ENCODE measurements at regions not wholly inside any gene's neighbourhood (a gene's known extent, or its start where the extent isn't known, plus 50 kb on each side); places are given as distances from the start of the nearest gene placed in this dataset.

DNA sequence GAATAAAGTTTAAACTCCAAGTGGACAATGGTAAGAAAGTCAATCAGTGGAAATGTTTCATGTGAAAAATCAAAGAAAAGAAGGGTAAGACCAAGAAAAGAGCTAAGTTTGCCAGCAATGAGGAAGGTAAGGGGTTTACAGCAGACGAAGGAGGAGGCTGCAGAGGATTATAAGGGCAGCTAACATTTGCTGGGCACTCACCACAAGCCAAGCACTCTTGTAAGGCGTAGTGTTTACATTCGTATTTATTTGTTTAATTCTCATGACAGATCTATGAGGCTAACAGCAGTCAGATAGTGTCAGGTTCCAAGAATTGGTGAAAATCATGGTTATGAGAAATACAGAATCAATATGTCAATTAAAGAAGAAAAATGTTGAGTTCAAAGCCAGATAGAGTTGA lies 75.2 kb upstream of the NGF start:
- DNase-seq (ENCODE audit: low read depth), result no peak

DNA sequence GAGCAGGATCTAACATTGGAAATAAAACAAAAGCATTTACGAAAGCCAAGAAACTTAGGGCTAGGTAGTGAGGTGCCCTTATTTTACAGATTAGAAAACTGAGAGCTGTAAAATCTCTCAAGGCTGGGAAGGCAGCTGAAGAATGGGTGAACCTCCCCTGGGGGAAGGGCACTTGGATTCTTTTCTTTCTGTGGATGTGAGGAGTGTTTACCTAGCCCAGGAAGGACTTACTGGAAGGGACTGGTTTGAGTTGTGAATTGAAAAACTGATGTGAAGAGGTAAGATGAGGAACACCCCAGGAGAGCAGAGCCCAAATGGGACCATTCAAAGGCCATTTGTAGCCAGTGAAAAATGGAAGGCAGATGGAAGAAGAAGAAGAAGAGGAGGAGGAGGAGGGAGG lies 74.7 kb upstream of the NGF start:
- no peak for DNase-seq (ENCODE audit: low read depth)

DNA sequence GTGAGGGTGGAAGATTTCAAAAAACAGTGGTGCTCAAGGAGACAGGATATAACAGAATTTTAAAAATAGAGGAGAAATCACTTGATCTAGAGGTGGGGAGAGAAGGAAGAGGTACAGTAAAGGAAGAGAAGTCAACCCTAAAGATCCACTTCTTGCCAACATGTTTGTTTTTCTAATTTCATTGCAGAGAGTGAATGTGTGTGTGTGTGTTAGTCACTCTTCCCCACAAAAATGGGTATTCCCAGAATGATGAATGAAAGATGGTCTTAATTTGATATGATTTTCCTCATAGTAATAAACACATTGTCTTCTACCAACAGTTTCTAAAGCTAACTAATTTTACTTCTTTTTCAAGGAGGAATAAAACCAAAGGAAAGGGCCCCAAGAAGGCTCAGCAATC lies 74.2 kb upstream of the NGF start:
- no peak for DNase-seq (ENCODE audit: low read depth)

DNA sequence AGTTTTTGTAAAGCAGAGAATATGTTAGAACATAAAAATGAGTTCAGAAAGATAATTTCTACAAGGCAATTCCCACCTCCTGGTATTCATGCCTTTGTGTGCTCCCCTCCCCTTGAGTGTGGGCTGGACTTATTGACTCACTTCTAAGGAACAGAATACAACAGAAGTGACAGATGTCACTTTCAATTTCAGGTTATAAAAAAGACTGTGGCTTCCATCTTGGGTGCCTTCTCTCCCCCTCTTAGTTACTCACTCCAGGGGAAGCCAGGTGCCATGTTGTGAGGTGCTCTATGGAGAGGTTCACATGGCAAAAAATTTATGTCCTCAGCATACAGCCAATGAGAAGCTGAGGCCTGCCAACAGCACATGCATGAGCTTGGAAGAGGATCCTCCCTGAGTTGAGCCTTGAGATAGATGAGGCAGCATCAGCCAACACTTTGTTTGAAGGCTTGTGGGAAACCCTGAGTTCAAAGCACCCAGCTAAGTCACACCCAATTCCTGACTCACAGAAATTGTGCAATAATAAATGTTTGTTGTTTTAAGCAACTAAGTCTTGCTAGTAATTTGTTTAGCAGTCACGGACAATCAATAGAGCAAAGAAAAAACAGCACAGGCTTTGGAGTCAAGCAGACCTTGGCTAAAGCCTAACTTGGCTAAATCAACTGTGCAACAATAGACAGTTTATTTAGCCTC lies 73.5 kb upstream of the NGF start:
- DNase-seq (ENCODE audit: low read depth), result no peak

DNA sequence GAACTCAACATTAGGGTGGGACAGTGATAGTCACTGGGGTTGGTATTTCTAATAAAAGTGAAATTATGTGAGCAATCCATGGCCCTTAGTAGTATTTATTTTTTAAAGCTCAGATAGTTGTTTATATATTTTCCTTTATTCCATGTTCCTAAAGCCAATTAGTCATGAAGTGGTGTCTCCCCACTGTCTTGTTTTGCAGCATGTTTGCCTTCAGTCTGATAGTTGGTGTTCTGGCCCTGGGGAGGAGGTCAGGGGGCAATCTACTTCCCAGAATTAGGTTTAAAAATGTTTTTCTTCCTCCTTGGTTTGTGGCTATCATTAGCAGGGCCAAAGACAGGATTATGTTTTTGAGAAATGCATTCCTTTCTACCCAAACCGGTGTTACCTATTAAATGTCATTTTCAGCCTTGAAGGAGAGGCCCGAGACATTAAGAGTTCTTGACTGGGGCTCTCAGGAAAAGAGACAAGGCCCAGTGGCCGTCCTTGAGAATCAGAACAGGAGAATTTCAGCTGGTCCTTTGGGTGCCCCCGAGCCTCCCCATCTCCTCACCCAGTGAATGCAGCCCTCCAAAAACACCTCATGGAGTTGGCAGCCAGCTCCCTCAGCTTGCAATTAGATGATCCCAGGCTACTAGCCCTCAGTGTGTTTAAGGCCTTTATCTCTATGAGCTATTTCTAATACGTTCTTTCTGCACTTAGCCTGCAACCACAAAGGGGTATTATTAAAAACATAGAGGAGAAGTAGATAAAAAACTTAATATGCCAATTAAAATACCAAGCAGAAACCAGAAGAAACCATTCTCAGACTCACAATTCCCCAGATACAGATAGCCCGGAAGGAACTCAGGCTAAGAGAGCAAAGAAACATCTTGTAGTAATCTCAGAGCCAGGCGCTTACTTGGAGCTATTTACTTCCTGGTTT lies 71.3 kb upstream of the NGF start:
- no peak for DNase-seq (ENCODE audit: low read depth)

DNA sequence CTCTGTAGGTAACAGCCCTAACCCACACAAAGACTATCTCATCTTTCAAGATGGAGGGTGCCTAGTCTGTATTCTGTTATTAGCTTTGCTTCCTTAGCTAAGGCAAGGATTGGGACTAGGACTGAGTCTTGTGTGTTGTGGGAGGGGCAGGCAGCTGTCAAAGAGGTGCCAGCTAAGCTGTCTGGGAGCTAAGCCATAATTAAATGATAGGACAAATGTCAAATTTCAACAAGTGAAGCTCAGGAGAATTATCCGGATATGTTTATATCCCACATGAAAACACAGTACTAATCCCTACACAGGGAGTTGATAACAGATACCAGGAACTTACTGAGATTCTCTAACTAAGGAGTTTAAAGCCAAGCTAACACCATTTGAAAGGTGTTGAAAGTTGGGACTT lies 70.5 kb upstream of the NGF start:
- DNase-seq (ENCODE audit: low read depth), result no peak

DNA sequence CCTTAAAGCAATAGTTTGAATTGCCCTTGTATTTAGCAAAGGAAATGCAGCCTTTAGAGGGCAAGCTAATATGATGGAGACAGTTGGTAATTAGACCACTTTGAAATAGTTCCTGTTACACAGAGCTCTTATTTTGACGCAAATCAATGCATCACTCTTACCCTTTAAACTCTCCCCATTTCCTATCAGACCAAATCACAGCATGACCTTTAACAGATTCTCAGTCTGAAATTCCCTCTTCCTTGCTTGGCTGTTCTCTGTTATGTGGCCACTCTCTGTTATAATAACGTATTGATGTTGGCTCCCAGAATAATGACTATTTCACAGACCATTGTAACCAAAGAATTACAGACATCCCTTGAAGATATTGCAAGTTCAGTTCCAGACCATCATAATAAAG lies 66.9 kb upstream of the NGF start:
- no peak for DNase-seq (ENCODE audit: low read depth)

DNA sequence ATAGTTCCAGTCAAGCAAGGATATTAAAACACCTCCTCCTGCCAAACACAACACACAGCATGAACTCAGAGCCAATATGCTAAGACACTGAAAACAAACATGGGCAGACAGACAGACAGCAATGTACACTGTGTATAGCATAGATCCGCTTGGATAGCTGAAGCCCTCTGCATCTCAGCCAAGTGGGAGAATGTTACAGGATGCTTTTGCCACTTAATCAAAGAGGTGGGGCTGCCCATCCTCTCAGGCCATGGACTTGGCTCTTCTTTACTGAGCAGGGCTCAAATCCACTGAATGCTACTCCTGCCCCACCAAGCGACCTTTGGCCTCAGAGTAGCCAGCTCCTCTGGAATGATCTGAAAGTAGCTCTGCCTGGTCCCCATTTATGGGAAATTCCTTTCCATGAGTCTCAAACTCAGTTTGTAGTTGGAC lies 64.7 kb upstream of the NGF start:
- no peak for DNase-seq (ENCODE audit: low read depth)

DNA sequence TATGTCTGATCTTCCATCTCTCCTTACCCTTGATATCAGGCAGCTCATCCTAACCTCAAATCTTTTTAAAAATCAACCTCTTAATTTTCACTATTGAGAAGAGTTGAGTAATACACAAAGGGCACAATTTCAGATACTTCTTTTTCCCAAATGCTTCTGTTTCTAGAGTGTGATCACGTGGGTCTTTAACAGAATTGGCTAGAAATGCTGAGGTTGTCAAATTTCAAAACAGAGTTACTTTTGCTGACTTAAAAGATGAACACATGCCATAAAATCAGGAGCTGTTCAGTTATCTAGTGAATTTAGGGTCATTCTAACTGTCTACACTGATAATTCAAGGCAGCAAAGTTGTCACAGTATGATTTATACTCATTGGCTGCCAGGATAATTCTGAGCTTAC lies 63.6 kb upstream of the NGF start:
- DNase-seq (ENCODE audit: low read depth), result no peak

DNA sequence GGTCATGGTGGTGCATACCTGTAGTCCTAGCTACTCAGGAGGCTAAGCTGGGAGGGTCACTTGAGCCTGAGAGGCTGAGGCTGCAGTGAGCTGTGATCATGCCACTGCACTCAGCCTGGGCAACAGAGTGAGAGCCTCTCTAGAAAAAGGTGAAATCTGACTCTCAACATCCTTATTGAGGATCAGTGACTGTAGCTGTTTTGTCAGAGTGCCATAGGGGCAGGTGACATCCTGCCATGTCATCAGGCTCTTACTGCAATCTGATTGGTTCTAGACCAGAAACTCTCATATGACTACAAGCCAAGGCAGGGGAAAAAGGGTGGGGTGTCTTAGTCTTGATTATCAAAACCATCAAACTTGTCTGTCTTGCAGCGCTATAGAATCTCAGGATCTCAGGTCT lies 62.8 kb upstream of the NGF start:
- no peak for DNase-seq (ENCODE audit: low read depth)

DNA sequence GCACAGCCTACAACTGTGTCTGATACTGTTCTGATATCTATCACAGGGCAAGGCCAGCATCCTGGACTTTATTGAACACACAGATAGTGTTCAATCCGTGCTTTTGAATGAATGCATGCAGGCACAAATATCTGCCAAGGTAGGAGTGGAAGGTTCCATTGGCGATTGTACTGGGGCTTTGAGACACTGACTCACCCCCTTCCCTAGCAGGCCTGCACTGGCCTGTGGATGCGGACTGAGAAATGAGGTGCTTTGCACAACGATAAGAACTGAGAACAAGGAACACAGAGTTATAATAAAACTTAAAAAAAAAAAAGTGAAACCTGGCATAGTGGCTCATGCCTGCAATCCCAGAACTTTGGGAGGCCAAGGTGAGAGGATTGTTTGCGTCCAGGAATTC lies 62.4 kb upstream of the NGF start:
- no peak for DNase-seq (ENCODE audit: low read depth)

DNA sequence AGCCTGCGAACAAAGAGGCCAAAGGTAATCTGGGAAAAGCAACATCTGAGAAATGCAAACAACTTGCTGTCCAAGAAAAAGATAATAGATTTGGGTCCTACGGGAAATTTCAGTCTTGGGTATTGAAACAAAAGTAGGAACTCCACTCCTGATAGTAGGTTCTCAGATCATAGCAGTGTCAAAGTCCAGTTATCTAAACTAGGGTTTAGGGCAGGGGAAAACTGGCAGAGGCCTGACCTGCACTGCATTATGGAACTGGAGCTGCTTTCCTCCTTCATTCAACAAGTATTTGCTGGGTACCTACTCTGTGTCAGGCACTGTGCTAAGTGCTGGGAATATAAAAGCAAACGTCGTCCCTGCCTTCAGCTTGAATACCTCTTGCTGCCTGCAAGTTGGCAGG lies 60.7 kb upstream of the NGF start:
- no peak for DNase-seq (ENCODE audit: low read depth)

Measured in HS-5 (cell line).